AG04449 (cell line): ENCODE measurements at regions not wholly inside any gene's neighbourhood (a gene's known extent, or its start where the extent isn't known, plus 50 kb on each side); places are given as distances from the start of the nearest gene placed in this dataset.

Source experiments
- CTCF ChIA-PET: fragments of 350-600 bp; formaldehyde crosslinking; extraction: SDS; loops from one replicate; lab custom pipeline; 2021; ENCODE audit warnings: antibody characterized with exemption; lab: Yijun Ruan, JAX
- POLR2A ChIA-PET: fragments of 400-600, 350-600 bp; formaldehyde crosslinking; extraction: SDS; loops from one replicate; lab custom pipeline; 2020; ENCODE audit warnings: antibody characterized with exemption, inconsistent platforms; lab: Yijun Ruan, JAX
- DNase-seq: peaks from one replicate; pipeline ENCODE4 v3.0.0-alpha.2; 2010; ENCODE audit warnings: low read depth, low spot score
- H3K4me3 ChIP-seq: 2 replicates; pipeline ENCODE4 v1.5.1; 2011; ENCODE audit warnings: low read depth, mild to moderate bottlenecking, control low read depth, low read length
- CTCF ChIP-seq: IDR thresholded peaks from one replicate; pipeline ENCODE4 v1.5.1; 2011; ENCODE audit warnings: mild to moderate bottlenecking, moderate library complexity, low read length, control low read depth, inconsistent platforms; ENCODE audit not compliant: insufficient read depth; ENCODE audit errors: missing control alignments

- CTCF ChIA-PET: no interaction called here
- POLR2A ChIA-PET: no interaction called here
- no peak for DNase-seq
- H3K4me3 ChIP-seq: no peak overlapping the region
- no peak for TF ChIP-seq CTCF
Measured at GRCh38 chr10:62735464-62736167, 68.9 kb upstream of the ADO start.

GRCh38 chr10:62736168-62736546, 68.4 kb upstream of the ADO start:
- POLR2A ChIA-PET: no interaction called here
- CTCF ChIA-PET: no interaction called here
- H3K4me3 ChIP-seq: no peak overlapping the region

GRCh38 chr10:62738916-62739315, 65.6 kb upstream of the ADO start:
- ChIA-PET POLR2A (no interaction called here), CTCF (no interaction called here)
- no peak overlapping the region for H3K4me3 ChIP-seq
- no peak for DNase-seq
- no peak for TF ChIP-seq CTCF

More at GRCh38 chr10:62736168-62736546, 68.4 kb upstream of the ADO start:
- no peak for TF ChIP-seq CTCF
- DNase-seq: no peak

- DNase-seq: no peak
- CTCF ChIA-PET: no interaction called here
- POLR2A ChIA-PET: no interaction called here
- no peak overlapping the region for H3K4me3 ChIP-seq
- TF ChIP-seq CTCF: no peak
Measured at GRCh38 chr10:62740885-62741745, 63.4 kb upstream of the ADO start.

GRCh38 chr10:62741996-62742395, 62.5 kb upstream of the ADO start:
- POLR2A ChIA-PET: no interaction called here
- no peak overlapping the region for H3K4me3 ChIP-seq
- TF ChIP-seq CTCF: no peak
- no peak for DNase-seq
- CTCF ChIA-PET: no interaction called here

GRCh38 chr10:62742536-62743061, 61.9 kb upstream of the ADO start:
- TF ChIP-seq CTCF: no peak
- ChIA-PET POLR2A (no interaction called here), CTCF (no interaction called here)
- DNase-seq: no peak
- no peak overlapping the region for H3K4me3 ChIP-seq
